Fibroblast of pulmonary artery (primary cell): ENCODE measurements at regions not wholly inside any gene's neighbourhood (a gene's known extent, or its start where the extent isn't known, plus 50 kb on each side); places are given as distances from the start of the nearest gene placed in this dataset.

Source experiments
- DNase-seq: peaks from one replicate; pipeline ENCODE4 v3.0.0-alpha.2; 2010; ENCODE audit warnings: low read depth
- H3K4me3 ChIP-seq: replicated peaks from 2 replicates; pipeline ENCODE4 v1.5.1; 2011; ENCODE audit warnings: low read depth, mild to moderate bottlenecking, control low read depth, low read length, moderate library complexity
- CTCF ChIP-seq: IDR thresholded peaks from 2 replicates; pipeline ENCODE4 v1.5.1; 2011; ENCODE audit warnings: mild to moderate bottlenecking, control low read depth, low read length, inconsistent platforms; ENCODE audit errors: missing control alignments

- H3K4me3 ChIP-seq = peak overlapping the region; percentile 5
- DNase-seq = peak; percentile 86
Measured at GRCh38 chr6:144659202-144660182, 374.4 kb downstream of the UTRN start.

GRCh38 chr6:144660561-144661115, 375.5 kb downstream of the UTRN start:
- DNase-seq = no peak
- TF ChIP-seq CTCF = no peak
- H3K4me3 ChIP-seq = no peak overlapping the region

More at GRCh38 chr6:144659202-144660182, 374.4 kb downstream of the UTRN start:
- no peak for TF ChIP-seq CTCF

GRCh38 chr6:144661116-144661806, 376.1 kb downstream of the UTRN start:
- TF ChIP-seq CTCF = no peak
- DNase-seq = no peak
- no peak overlapping the region for H3K4me3 ChIP-seq

GRCh38 chr6:144662812-144663365, 377.8 kb downstream of the UTRN start:
- no peak for DNase-seq
- TF ChIP-seq CTCF = no peak

GRCh38 chr6:144664281-144664680, 379.1 kb downstream of the UTRN start:
- DNase-seq = no peak
- no peak for TF ChIP-seq CTCF
- no peak overlapping the region for H3K4me3 ChIP-seq

More at GRCh38 chr6:144662812-144663365, 377.8 kb downstream of the UTRN start:
- H3K4me3 ChIP-seq = no peak overlapping the region

- DNase-seq = no peak
- H3K4me3 ChIP-seq = no peak overlapping the region
- TF ChIP-seq CTCF = no peak
Measured at GRCh38 chr6:144664947-144665346, 379.8 kb downstream of the UTRN start.
